Fibroblast of mammary gland (primary cell): ENCODE measurements at regions not wholly inside any gene's neighbourhood (a gene's known extent, or its start where the extent isn't known, plus 50 kb on each side); places are given as distances from the start of the nearest gene placed in this dataset.

ENCODE experiments used
- DNase-seq: peaks from one replicate; pipeline ENCODE4 v3.0.0-alpha.2; 2010; ENCODE audit warnings: low read depth
- H3K4me3 ChIP-seq: 2 replicates; pipeline ENCODE4 v1.5.1; 2011; ENCODE audit warnings: low read depth, mild to moderate bottlenecking, low read length, moderate library complexity; ENCODE audit not compliant: control insufficient read depth
- CTCF ChIP-seq: conservative IDR thresholded peaks from 2 replicates; pipeline ENCODE4 v1.5.1; 2011; ENCODE audit warnings: low read depth, low read length, inconsistent platforms; ENCODE audit not compliant: control insufficient read depth, insufficient read depth

DNA sequence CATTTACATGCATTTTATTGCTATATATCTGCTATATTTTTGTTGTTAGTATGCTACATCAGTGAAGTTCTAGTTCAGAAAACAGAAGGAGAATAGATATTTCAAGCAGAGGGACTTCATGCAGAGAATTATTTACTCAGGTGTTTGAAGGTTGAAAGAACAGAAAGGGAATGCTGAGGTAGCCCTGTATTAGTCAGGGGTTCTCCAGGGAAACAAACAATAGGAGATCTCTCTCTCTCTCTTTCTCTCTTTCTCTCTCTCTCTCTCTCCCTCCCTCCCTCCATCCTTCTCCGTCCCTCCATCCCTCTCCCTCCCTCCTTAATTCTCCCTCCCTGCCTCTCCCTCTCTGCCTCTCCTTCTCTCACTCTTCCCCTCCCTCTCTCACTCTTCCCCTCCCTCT lies 114.3 kb upstream of the TDRD3 start:
- DNase-seq, result no peak
- TF ChIP-seq CTCF, result no peak

GRCh38 chr13:60286707-60287106 lies 110.3 kb upstream of the TDRD3 start:
- no peak for TF ChIP-seq CTCF
- no peak overlapping the region for H3K4me3 ChIP-seq
- DNase-seq, result no peak

More for the DNA sequence above, 114.3 kb upstream of the TDRD3 start:
- no peak overlapping the region for H3K4me3 ChIP-seq

- no peak for TF ChIP-seq CTCF
- H3K4me3 ChIP-seq, result no peak overlapping the region
- no peak for DNase-seq
These were observed 108.5 kb upstream of the TDRD3 start for GRCh38 chr13:60288569-60288968.

DNA sequence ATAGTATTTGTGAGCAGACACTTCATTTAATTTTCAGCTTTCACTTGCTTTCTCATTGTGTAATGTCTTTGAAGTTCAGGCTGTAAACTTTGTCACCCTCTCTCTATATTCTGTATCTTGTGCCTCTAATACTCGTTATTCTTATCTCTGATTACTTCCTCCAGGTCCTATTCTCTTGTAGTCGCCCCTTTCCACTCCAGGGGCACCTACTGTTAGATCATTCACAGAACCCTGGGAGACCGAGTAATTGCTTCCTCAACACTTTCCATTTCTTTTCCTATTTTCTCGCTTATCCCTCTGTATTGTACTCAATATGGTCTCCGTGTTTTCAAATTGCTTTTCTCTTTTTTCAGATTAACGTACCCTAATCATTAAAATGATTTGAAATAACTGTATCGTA lies 93.9 kb upstream of the TDRD3 start:
- no peak for TF ChIP-seq CTCF
- no peak for DNase-seq
- no peak overlapping the region for H3K4me3 ChIP-seq

- no peak for DNase-seq
- H3K4me3 ChIP-seq, result no peak overlapping the region
These were observed 85.5 kb upstream of the TDRD3 start for GRCh38 chr13:60311527-60311926.

GRCh38 chr13:60312851-60313505 lies 84.0 kb upstream of the TDRD3 start:
- DNase-seq, result no peak
- no peak for TF ChIP-seq CTCF
- H3K4me3 ChIP-seq, result no peak overlapping the region

More at GRCh38 chr13:60311527-60311926, 85.5 kb upstream of the TDRD3 start:
- TF ChIP-seq CTCF, result no peak

- no peak for TF ChIP-seq CTCF
- H3K4me3 ChIP-seq, result no peak overlapping the region
- DNase-seq, result no peak
These were observed 78.8 kb upstream of the TDRD3 start for GRCh38 chr13:60318186-60318585.
